ENCODE measurements at regions not wholly inside any gene's neighbourhood (a gene's known extent, or its start where the extent isn't known, plus 50 kb on each side); places are given as distances from the start of the nearest gene placed in this dataset.

GRCh38 chr5:17135050-17135449 lies 82.4 kb upstream of the BASP1 start:
- H3K9me3 Mint-ChIP-seq: no peaks in the 10 kb centered on the region
- no peak overlapping the region for H3K4me3 Mint-ChIP-seq
- DNase-seq: no peak
- H3K4me1 Mint-ChIP-seq: peaks cover 8% of the 10 kb centered on the region
- H3K36me3 Mint-ChIP-seq (ENCODE audit: low read depth): no peaks in the 10 kb centered on the region
- no peak overlapping the region for H3K27ac Mint-ChIP-seq
- peaks cover 4% of the 10 kb centered on the region for H3K27me3 Mint-ChIP-seq
- intact Hi-C loops (cut with micrococcal nuclease): no loop called here

- Mint-ChIP-seq H3K27ac (no peak overlapping the region), H3K27me3 (no peaks in the 10 kb centered on the region), H3K9me3 (no peaks in the 10 kb centered on the region), H3K36me3 (ENCODE audit: low read depth) (no peaks in the 10 kb centered on the region), H3K4me1 (no peaks in the 10 kb centered on the region), H3K4me3 (no peak overlapping the region)
- intact Hi-C loops (cut with micrococcal nuclease): no loop called here
- DNase-seq: no peak
Observed at GRCh38 chr5:17143335-17143734, 74.1 kb upstream of the BASP1 start.

DNA sequence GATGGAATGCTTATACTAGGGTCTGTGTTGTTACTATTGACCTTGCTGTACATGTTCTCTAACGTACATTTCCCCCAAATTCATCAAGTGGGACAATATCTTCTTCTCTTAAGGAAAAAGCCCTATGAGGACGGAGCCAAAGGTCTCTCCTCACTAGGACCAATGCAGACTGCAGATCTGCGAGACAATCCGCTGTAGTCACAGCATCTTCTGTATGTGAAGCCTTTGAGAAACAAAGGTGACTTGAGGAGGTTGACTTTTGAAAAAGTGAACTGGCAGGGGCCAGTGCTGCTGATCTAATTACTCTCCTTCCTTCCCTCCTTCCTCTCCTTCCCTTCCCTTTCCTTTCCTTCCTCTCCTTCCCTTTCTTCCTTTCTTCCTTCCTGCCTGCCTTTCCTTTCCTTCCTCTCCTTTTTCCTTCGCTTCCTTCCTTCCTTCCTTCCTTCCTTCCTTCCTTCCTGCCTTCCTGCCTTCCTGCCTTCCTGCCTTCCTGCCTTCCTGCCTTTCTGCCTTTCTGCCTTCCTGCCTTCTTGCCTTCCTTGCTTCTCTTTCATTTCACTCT lies 71.1 kb upstream of the BASP1 start:
- Mint-ChIP-seq H3K27me3 (no peaks in the 10 kb centered on the region), H3K4me3 (no peak overlapping the region), H3K4me1 (no peaks in the 10 kb centered on the region), H3K9me3 (no peaks in the 10 kb centered on the region), H3K36me3 (ENCODE audit: low read depth) (no peaks in the 10 kb centered on the region), H3K27ac (no peak overlapping the region)
- no peak for DNase-seq
- intact Hi-C loops (cut with micrococcal nuclease): no loop called here

- no peaks in the 10 kb centered on the region for H3K36me3 Mint-ChIP-seq (ENCODE audit: low read depth)
- H3K9me3 Mint-ChIP-seq: no peaks in the 10 kb centered on the region
- intact Hi-C loops (cut with micrococcal nuclease): no loop called here
- no peaks in the 10 kb centered on the region for H3K27me3 Mint-ChIP-seq
- H3K4me1 Mint-ChIP-seq: no peaks in the 10 kb centered on the region
- H3K27ac Mint-ChIP-seq: no peak overlapping the region
- no peak overlapping the region for H3K4me3 Mint-ChIP-seq
- DNase-seq: no peak
Observed at GRCh38 chr5:17147170-17147569, 70.3 kb upstream of the BASP1 start.

DNA sequence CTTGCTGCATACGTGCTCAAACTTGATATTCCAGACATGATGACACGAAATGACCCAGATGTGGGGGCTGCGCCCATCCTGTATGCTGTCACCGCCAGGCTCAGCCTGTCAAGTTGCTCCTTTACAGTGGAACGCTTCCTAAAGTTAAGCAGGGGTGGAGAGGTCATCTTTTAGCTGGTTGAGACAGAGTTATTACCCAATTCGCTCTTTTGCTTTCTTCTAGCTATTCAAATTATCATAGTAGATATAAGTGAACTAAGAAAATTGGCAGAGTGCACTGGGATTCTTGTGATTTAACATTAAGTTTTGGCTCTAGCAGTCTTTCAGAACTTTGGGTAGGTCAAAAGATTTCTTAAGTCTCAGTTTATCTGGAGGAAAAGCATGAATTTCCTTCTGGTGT lies 69.8 kb upstream of the BASP1 start:
- Mint-ChIP-seq H3K27ac (no peak overlapping the region), H3K36me3 (ENCODE audit: low read depth) (no peaks in the 10 kb centered on the region), H3K4me1 (no peaks in the 10 kb centered on the region), H3K27me3 (no peaks in the 10 kb centered on the region), H3K9me3 (no peaks in the 10 kb centered on the region), H3K4me3 (no peak overlapping the region)
- intact Hi-C loops (cut with micrococcal nuclease): no loop called here
- no peak for DNase-seq

- no peaks in the 10 kb centered on the region for H3K27me3 Mint-ChIP-seq
- intact Hi-C loops (cut with micrococcal nuclease): no loop called here
- no peak overlapping the region for H3K27ac Mint-ChIP-seq
- DNase-seq: no peak
- H3K4me1 Mint-ChIP-seq: no peaks in the 10 kb centered on the region
- no peaks in the 10 kb centered on the region for H3K36me3 Mint-ChIP-seq (ENCODE audit: low read depth)
- H3K9me3 Mint-ChIP-seq: no peaks in the 10 kb centered on the region
- no peak overlapping the region for H3K4me3 Mint-ChIP-seq
Observed at GRCh38 chr5:17148481-17148880, 69.0 kb upstream of the BASP1 start.

DNA sequence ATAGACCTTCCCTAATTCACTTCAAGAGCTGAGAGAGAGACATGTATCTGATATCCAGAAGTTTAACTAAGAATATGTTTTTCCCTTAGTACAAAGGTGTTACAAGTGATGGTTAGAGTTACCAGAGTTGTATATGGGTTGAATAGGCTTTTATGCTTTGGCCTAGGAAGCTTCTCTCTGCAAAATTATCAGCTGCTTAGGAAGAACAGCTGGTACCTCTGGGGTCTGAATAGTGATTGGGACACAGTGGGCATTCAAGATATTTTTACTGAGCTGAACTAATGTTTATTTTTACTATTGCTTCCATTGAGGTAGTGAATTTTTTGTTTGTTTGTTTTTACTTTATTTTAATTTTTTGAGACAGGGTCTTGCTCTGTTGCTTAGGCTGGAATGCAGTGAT lies 67.6 kb upstream of the BASP1 start:
- DNase-seq: no peak
- Mint-ChIP-seq H3K36me3 (ENCODE audit: low read depth) (no peaks in the 10 kb centered on the region), H3K27me3 (no peaks in the 10 kb centered on the region), H3K27ac (no peak overlapping the region), H3K4me1 (no peaks in the 10 kb centered on the region), H3K4me3 (no peak overlapping the region), H3K9me3 (no peaks in the 10 kb centered on the region)
- intact Hi-C loops (cut with micrococcal nuclease): no loop called here

DNA sequence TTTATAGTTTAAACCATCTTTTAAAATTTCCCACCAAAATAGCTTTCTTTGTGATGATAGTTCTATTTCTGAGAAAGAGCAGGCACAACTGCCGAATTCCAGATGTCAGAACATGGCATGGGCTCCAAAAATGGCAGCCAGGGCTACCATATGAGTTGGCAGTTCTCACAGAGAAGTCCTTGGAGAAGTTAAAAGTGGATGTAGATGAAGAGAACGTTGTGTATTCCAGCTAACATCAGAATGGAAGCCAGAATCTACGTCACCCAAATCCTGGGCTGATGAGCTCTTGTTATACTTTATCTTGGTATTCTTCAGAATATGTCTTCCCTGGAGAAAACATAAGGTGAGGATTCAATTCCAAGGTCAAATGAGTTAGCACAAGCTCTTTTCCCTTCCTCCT lies 66.9 kb upstream of the BASP1 start:
- Mint-ChIP-seq H3K4me1 (no peaks in the 10 kb centered on the region), H3K27me3 (no peaks in the 10 kb centered on the region), H3K36me3 (ENCODE audit: low read depth) (no peaks in the 10 kb centered on the region), H3K9me3 (no peaks in the 10 kb centered on the region), H3K4me3 (no peak overlapping the region), H3K27ac (no peak overlapping the region)
- no peak for DNase-seq
- intact Hi-C loops (cut with micrococcal nuclease): no loop called here

GRCh38 chr5:17151686-17152085 lies 65.7 kb upstream of the BASP1 start:
- Mint-ChIP-seq H3K4me3 (no peak overlapping the region), H3K4me1 (no peaks in the 10 kb centered on the region), H3K27me3 (no peaks in the 10 kb centered on the region), H3K27ac (no peak overlapping the region), H3K9me3 (no peaks in the 10 kb centered on the region), H3K36me3 (ENCODE audit: low read depth) (no peaks in the 10 kb centered on the region)
- no peak for DNase-seq
- intact Hi-C loops (cut with micrococcal nuclease): no loop called here

GRCh38 chr5:17154211-17154996 lies 63.0 kb upstream of the BASP1 start:
- Mint-ChIP-seq H3K4me1 (no peaks in the 10 kb centered on the region), H3K9me3 (no peaks in the 10 kb centered on the region), H3K4me3 (no peak overlapping the region), H3K27me3 (no peaks in the 10 kb centered on the region), H3K36me3 (ENCODE audit: low read depth) (no peaks in the 10 kb centered on the region), H3K27ac (no peak overlapping the region)
- intact Hi-C loops (cut with micrococcal nuclease): no loop called here
- no peak for DNase-seq

- no peak overlapping the region for H3K4me3 Mint-ChIP-seq
- intact Hi-C loops (cut with micrococcal nuclease): no loop called here
- H3K4me1 Mint-ChIP-seq: no peaks in the 10 kb centered on the region
- H3K27ac Mint-ChIP-seq: no peak overlapping the region
- H3K27me3 Mint-ChIP-seq: no peaks in the 10 kb centered on the region
- no peaks in the 10 kb centered on the region for H3K36me3 Mint-ChIP-seq (ENCODE audit: low read depth)
- no peak for DNase-seq
- H3K9me3 Mint-ChIP-seq: no peaks in the 10 kb centered on the region
Observed at GRCh38 chr5:17156463-17156862, 61.0 kb upstream of the BASP1 start.

GRCh38 chr5:17157294-17157693 lies 60.1 kb upstream of the BASP1 start:
- H3K27ac Mint-ChIP-seq: no peak overlapping the region
- no peaks in the 10 kb centered on the region for H3K36me3 Mint-ChIP-seq (ENCODE audit: low read depth)
- intact Hi-C loops (cut with micrococcal nuclease): no loop called here
- H3K9me3 Mint-ChIP-seq: no peaks in the 10 kb centered on the region
- no peaks in the 10 kb centered on the region for H3K27me3 Mint-ChIP-seq
- no peak for DNase-seq
- no peak overlapping the region for H3K4me3 Mint-ChIP-seq
- H3K4me1 Mint-ChIP-seq: no peaks in the 10 kb centered on the region

GRCh38 chr5:17157916-17158529 lies 59.4 kb upstream of the BASP1 start:
- H3K9me3 Mint-ChIP-seq: no peaks in the 10 kb centered on the region
- intact Hi-C loops (cut with micrococcal nuclease): no loop called here
- H3K36me3 Mint-ChIP-seq (ENCODE audit: low read depth): no peaks in the 10 kb centered on the region
- H3K27me3 Mint-ChIP-seq: no peaks in the 10 kb centered on the region
- no peaks in the 10 kb centered on the region for H3K4me1 Mint-ChIP-seq
- H3K27ac Mint-ChIP-seq: no peak overlapping the region
- DNase-seq: no peak
- no peak overlapping the region for H3K4me3 Mint-ChIP-seq

- H3K4me3 Mint-ChIP-seq: no peak overlapping the region
- DNase-seq: no peak
- H3K9me3 Mint-ChIP-seq: no peaks in the 10 kb centered on the region
- H3K27me3 Mint-ChIP-seq: no peaks in the 10 kb centered on the region
- no peaks in the 10 kb centered on the region for H3K4me1 Mint-ChIP-seq
- no peaks in the 10 kb centered on the region for H3K36me3 Mint-ChIP-seq (ENCODE audit: low read depth)
- intact Hi-C loops (cut with micrococcal nuclease): no loop called here
- H3K27ac Mint-ChIP-seq: no peak overlapping the region
Observed at GRCh38 chr5:17160756-17161040, 56.7 kb upstream of the BASP1 start.

- no peak for DNase-seq
- H3K27me3 Mint-ChIP-seq: no peaks in the 10 kb centered on the region
- no peak overlapping the region for H3K27ac Mint-ChIP-seq
- no peaks in the 10 kb centered on the region for H3K36me3 Mint-ChIP-seq (ENCODE audit: low read depth)
- no peak overlapping the region for H3K4me3 Mint-ChIP-seq
- intact Hi-C loops (cut with micrococcal nuclease): no loop called here
- no peaks in the 10 kb centered on the region for H3K9me3 Mint-ChIP-seq
- no peaks in the 10 kb centered on the region for H3K4me1 Mint-ChIP-seq
Observed at GRCh38 chr5:17161662-17162061, 55.8 kb upstream of the BASP1 start.

Data from activated CD4-positive, alpha-beta T cell treated with anti-CD3 and anti-CD28 coated beads, Interleukin-2, amount 10 ng/mL, durations not matched to agents 24 days and 14 days (primary cell).